22Rv1 (cell line): ENCODE measurements at regions not wholly inside any gene's neighbourhood (a gene's known extent, or its start where the extent isn't known, plus 50 kb on each side); places are given as distances from the start of the nearest gene placed in this dataset.

Experiments
- H3K27ac ChIP-seq: fragments of 450-650 bp; 2 replicates; pipeline ENCODE4 v1.5.1; 2017
- CTCF ChIP-seq: fragments of 450-650 bp; IDR thresholded peaks from 2 replicates; pipeline ENCODE4 v1.5.1; 2017; ENCODE audit warnings: mild to moderate bottlenecking
- ZFX ChIP-seq: fragments of 450-650 bp; IDR thresholded peaks from 2 replicates; pipeline ENCODE4 v1.6.1; 2017; ENCODE audit warnings: antibody characterized with exemption, borderline replicate concordance

DNA sequence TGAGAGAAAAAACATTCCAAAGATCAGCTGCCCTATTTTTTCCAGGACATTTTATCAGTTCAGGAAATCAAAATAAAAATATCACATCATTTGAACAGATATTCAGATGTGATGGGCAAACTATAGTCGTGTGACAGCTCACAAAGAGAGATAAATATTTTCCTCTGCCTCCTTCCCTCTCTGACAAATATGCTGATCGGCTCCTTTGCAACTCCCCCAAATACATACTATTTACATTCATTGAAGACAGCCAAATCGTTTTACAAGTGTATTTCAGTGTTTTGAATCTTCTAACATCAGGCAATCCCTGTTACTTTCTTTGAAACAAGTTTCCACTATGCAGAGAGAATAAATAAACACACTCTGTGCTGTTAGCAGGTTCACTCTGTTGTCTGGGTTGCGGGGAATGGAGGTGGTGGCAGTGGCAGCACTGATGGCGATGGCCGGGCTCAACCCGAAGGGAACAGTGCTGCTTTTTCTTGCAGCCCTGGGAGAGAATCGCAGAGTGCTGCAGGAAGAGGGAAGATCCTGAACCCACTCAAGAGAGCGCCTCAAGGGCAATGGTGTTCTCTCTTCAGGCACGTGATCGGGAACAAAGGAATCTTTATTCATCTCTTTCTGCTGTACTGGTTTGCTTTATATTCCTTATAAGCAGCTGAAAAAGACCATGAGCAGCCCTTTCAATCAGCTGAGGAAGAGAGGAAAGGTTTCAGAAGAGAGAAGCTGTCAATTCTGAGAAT is 142.5 kb downstream of the PHLDA1 start:
- TF ChIP-seq CTCF, result no peak
- no peak for TF ChIP-seq ZFX
- H3K27ac ChIP-seq, result no peak overlapping the region; the same call in 1 of the 2 replicates

- TF ChIP-seq CTCF (no peak), ZFX (no peak)
- H3K27ac ChIP-seq, result no peak overlapping the region
These were observed 143.2 kb downstream of the PHLDA1 start for GRCh38 chr12:75888399-75888798.

DNA sequence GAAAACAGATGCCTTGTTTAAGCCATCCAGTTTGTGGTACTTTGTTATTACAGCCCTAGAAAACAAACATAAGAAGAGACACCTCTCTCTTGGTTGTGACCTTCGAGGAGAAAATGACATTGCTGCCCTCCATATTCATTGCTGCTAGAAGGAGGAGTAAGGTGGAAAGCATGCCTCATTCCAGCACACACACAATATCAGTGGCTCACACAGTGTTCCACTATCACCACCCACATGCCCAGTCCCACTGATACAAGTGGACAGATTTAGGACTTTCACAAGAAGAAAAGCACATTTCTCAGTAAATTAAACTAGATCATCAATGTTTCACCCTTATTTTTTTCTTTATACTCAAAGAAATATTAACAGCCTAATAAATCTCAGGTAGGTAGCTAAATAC is 143.6 kb downstream of the PHLDA1 start:
- H3K27ac ChIP-seq, result no peak overlapping the region
- TF ChIP-seq CTCF (no peak), ZFX (no peak)

GRCh38 chr12:75884465-75884985 is 147.1 kb downstream of the PHLDA1 start:
- H3K27ac ChIP-seq, result no peak overlapping the region
- no peak for TF ChIP-seq CTCF
- no peak for TF ChIP-seq ZFX

DNA sequence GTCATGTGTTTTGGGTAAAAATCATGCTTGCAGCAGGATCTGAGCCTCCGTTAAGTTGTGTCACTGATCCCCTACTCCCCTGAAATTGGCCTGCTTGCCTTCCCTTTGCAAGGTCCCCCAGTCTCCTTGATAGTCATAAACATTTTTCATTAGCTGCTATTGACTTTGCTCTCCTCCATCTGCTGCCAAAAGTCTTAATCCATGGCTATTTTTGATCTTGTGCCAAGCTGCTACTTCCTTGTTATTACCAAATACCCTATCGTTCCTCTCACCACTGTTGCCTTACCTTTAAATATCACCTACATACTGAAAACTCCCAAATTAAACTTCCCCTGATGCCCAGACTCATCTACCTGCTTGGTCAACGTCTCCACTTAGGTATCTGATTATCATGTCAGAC is 148.3 kb downstream of the PHLDA1 start:
- no peak for TF ChIP-seq CTCF
- TF ChIP-seq ZFX, result no peak
- H3K27ac ChIP-seq, result no peak overlapping the region

- no peak overlapping the region for H3K27ac ChIP-seq
These were observed 149.2 kb downstream of the PHLDA1 start for GRCh38 chr12:75882421-75882820.

More at GRCh38 chr12:75882421-75882820, 149.2 kb downstream of the PHLDA1 start:
- no peak for TF ChIP-seq ZFX
- TF ChIP-seq CTCF, result no peak
